Stromal cell of bone marrow (primary cell): ENCODE measurements at regions not wholly inside any gene's neighbourhood (a gene's known extent, or its start where the extent isn't known, plus 50 kb on each side); places are given as distances from the start of the nearest gene placed in this dataset.

Source experiments
- DNase-seq: peaks from one replicate; pipeline ENCODE4 v3.0.0-alpha.2; 2012; ENCODE audit warnings: low read depth

- DNase-seq, result no peak
Measured at GRCh38 chr6:41471064-41471895, 74.9 kb upstream of the FOXP4 start.

- no peak for DNase-seq
Measured at GRCh38 chr6:41474213-41474933, 71.8 kb upstream of the FOXP4 start.

- DNase-seq, result no peak
Measured at GRCh38 chr6:41475164-41475563, 71.0 kb upstream of the FOXP4 start.

GRCh38 chr6:41475737-41476357 is 70.3 kb upstream of the FOXP4 start:
- DNase-seq, result no peak

- DNase-seq, result no peak
Measured at GRCh38 chr6:41476401-41476800, 69.8 kb upstream of the FOXP4 start.

GRCh38 chr6:41477572-41477971 is 68.6 kb upstream of the FOXP4 start:
- DNase-seq, result no peak

- no peak for DNase-seq
Measured at GRCh38 chr6:41483943-41484342, 62.2 kb upstream of the FOXP4 start.

- DNase-seq, result no peak
Measured at GRCh38 chr6:41487860-41488432, 58.2 kb upstream of the FOXP4 start.

- peak; percentile 21 for DNase-seq
Measured at GRCh38 chr6:41488433-41489119, 57.6 kb upstream of the FOXP4 start.

- DNase-seq, result no peak
Measured at GRCh38 chr6:41489120-41489851, 56.9 kb upstream of the FOXP4 start.

GRCh38 chr6:41492261-41492891 is 53.8 kb upstream of the FOXP4 start:
- no peak for DNase-seq

GRCh38 chr6:41494212-41495110 is 51.7 kb upstream of the FOXP4 start:
- no peak for DNase-seq
